OCI-LY1 (cell line): ENCODE measurements at regions not wholly inside any gene's neighbourhood (a gene's known extent, or its start where the extent isn't known, plus 50 kb on each side); places are given as distances from the start of the nearest gene placed in this dataset.

ENCODE experiments used
- CTCF ChIP-seq: fragments of 200-600 bp; sonication (generic), shearing (Covaris generic); IDR thresholded peaks from 2 replicates; pipeline ENCODE4 v1.5.1; 2017; ENCODE audit warnings: mild to moderate bottlenecking, antibody characterized with exemption, low read length, moderate library complexity, mixed read lengths
- EZH2 ChIP-seq: fragments of 200-600 bp; sonication (generic), shearing (Covaris generic); IDR thresholded peaks from 2 replicates; pipeline ENCODE4 v1.8.0; 2017; ENCODE audit warnings: borderline replicate concordance, mixed run types, mild to moderate bottlenecking, antibody characterized with exemption, low read length, moderate library complexity, mixed read lengths

GRCh38 chr16:82337355-82337754 lies 167.3 kb upstream of the MPHOSPH6 start:
- TF ChIP-seq CTCF (no peak), EZH2 (no peak)
